Ovary (tissue), 3 donors: ENCODE measurements at regions not wholly inside any gene's neighbourhood (a gene's known extent, or its start where the extent isn't known, plus 50 kb on each side); places are given as distances from the start of the nearest gene placed in this dataset.

Experiments
- CTCF ChIP-seq, 3 donors: fragments of 450-650 bp in 2 of 3; fragments of 200-600 bp in 1 of 3; IDR thresholded peaks; one replicate each; pipeline versions ENCODE4 v1.5.1 to v1.8.0; 2016 to 2022; ENCODE audit warnings: antibody characterized with exemption in 3 of 3, mild to moderate bottlenecking in 1 of 3
- POLR2A ChIP-seq: fragments of 450-650 bp; IDR thresholded peaks from one replicate; pipeline ENCODE4 v1.6.1; 2017; ENCODE audit warnings: antibody characterized with exemption, mild to moderate bottlenecking, moderate library complexity
- donor health status: DM: no; HTN: no; CAD: no.

- TF ChIP-seq CTCF (IDR thresholded peaks at IDR 0.05) (no peak), POLR2A (no peak)
These were observed 142.6 kb downstream of the OR2K2 start for GRCh38 chr9:111187376-111187775.
